Left ventricle myocardium inferior (tissue), 1 donor: ENCODE measurements at regions not wholly inside any gene's neighbourhood (a gene's known extent, or its start where the extent isn't known, plus 50 kb on each side); places are given as distances from the start of the nearest gene placed in this dataset.
"Not testable (repeated sequence)": the region's sequence is repeated elsewhere in the genome, so short reads cannot be mapped to it uniquely, and the experiment has no call there.

Experiments
- DNase-seq: peaks from one replicate; pipeline ENCODE4 v3.0.0-alpha.2; 2020
- H3K27ac ChIP-seq: fragments of 200-600 bp; replicated peaks from 2 replicates; pipeline ENCODE4 v1.8.0; 2021
- H3K27me3 ChIP-seq: fragments of 200-600 bp; 2 replicates; pipeline ENCODE4 v1.8.0; 2021; ENCODE audit warnings: low read depth
- H3K36me3 ChIP-seq: fragments of 200-600 bp; 2 replicates; pipeline ENCODE4 v1.8.0; 2021
- H3K4me1 ChIP-seq: fragments of 200-600 bp; 2 replicates; pipeline ENCODE4 v1.8.0; 2021
- H3K4me3 ChIP-seq: fragments of 200-600 bp; 2 replicates; pipeline ENCODE4 v1.8.0; 2021; ENCODE audit warnings: mild to moderate bottlenecking, moderate library complexity
- H3K9me3 ChIP-seq: fragments of 200-600 bp; replicated peaks from 2 replicates; pipeline ENCODE4 v1.8.0; 2021
- intact Hi-C: fragments of 100-400 bp; cut with micrococcal nuclease; formaldehyde crosslinking; loops from one replicate; pipeline ENCODE4 v1.11.0; 2022
- TF ChIP-seq, protein P1 (sequence below): fragments of 200-600 bp; IDR thresholded peaks from 2 replicates; pipeline ENCODE4 v1.8.0; 2021; ENCODE audit warnings: antibody characterized with exemption, mild to moderate bottlenecking, borderline replicate concordance
- donor health status: DM: no; HTN: yes; CAD: no; lungs with severe emphysema.

DNA sequence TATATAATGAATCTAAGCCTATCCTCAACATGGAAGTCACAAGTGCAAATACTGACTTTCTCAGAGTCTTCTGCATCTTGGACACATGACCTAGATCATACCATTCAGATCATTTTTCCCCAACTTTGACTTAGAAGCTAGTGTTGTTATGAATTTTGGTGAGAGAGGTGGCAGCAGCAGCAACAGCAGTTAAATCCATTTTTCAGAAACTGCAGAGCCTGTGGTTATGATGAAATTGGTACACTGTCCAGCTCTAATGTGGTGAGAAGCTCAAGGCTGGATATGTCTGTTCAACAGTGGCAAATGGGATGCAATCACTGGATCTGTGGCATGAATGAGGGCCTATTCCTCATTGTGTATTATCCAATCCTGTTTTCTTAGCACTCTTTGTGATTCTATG, 290.1 kb upstream of the SATB1 start:
- no peaks in the 10 kb centered on the region for H3K27me3 ChIP-seq
- intact Hi-C loops = no loop called here

DNA sequence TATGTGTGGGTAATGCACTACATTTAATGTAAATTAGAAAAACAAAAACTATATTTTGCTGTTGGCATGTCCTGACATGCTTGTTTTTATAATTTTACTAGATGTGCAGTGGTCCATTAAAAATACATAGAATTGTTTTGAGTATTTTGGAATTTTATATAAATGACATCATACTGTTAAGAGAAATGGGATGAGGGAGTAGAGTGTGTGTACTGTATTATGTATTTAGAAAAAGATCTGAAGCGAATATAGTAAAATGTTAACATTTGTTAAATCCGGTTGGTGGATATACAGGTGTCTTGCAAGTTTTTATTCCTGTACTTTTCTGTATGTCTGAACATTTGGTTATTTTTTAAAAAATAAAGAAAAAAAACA, 288.4 kb upstream of the SATB1 start:
- Histone ChIP-seq H3K9me3 (no peaks in the 10 kb centered on the region), H3K27ac (no peak overlapping the region), H3K4me3 (no peak overlapping the region), H3K36me3 (no peaks in the 10 kb centered on the region), H3K27me3 (no peaks in the 10 kb centered on the region), H3K4me1 (no peaks in the 10 kb centered on the region)
- TF ChIP-seq, protein P1, sequence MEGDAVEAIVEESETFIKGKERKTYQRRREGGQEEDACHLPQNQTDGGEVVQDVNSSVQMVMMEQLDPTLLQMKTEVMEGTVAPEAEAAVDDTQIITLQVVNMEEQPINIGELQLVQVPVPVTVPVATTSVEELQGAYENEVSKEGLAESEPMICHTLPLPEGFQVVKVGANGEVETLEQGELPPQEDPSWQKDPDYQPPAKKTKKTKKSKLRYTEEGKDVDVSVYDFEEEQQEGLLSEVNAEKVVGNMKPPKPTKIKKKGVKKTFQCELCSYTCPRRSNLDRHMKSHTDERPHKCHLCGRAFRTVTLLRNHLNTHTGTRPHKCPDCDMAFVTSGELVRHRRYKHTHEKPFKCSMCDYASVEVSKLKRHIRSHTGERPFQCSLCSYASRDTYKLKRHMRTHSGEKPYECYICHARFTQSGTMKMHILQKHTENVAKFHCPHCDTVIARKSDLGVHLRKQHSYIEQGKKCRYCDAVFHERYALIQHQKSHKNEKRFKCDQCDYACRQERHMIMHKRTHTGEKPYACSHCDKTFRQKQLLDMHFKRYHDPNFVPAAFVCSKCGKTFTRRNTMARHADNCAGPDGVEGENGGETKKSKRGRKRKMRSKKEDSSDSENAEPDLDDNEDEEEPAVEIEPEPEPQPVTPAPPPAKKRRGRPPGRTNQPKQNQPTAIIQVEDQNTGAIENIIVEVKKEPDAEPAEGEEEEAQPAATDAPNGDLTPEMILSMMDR = no peak
- intact Hi-C loops = no loop called here
- DNase-seq = no peak

More for the DNA sequence above, 290.1 kb upstream of the SATB1 start:
- no peaks in the 10 kb centered on the region for H3K4me1 ChIP-seq
- no peaks in the 10 kb centered on the region for H3K9me3 ChIP-seq
- H3K27ac ChIP-seq = no peak overlapping the region
- DNase-seq = no peak
- TF ChIP-seq, protein P1 = no peak
- no peak overlapping the region for H3K4me3 ChIP-seq
- H3K36me3 ChIP-seq = no peaks in the 10 kb centered on the region

DNA sequence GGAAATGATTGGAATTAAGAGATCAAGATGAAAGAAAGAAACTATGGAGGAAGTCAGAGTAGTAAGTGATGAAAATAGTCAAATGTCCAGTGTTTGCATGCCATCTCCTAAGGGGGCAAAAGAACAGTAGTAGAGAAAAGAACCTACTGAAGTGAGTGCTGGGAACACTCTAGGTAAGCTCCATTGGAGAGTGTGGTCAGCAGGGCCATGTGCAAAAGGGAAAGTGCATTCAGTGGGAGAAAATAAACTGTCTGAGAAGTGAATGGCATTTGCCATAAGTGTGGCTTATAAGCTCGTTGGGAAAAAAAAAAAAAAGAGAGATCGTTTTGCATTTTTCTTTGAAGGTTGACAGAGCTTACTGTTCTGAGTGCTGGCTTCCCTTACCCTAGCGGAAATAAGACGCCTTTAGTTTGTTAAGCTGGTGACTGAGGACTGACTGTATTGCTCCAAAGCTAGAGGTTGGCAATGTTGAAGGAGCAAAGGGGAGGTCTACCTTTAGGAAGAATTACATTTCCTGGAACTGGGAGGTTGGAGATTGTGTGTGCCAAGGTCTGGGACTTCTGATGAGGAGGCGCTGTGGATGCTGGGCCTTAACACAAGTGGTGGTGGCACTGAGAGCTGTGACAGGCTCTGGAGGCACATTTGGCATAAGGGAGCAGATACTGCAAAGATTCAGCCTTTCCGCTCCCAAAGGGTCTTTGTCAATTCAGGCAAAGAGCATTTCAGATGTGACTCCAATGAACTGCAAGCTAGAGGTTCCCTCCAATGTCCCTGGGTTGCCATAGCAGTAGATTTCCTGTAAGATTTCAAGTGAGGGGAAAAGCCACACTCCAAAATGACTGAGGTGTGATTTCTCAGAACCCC, 287.8 kb upstream of the SATB1 start:
- Histone ChIP-seq H3K36me3 (no peaks in the 10 kb centered on the region), H3K9me3 (no peaks in the 10 kb centered on the region), H3K4me1 (no peaks in the 10 kb centered on the region), H3K27ac (no peak overlapping the region), H3K4me3 (no peak overlapping the region), H3K27me3 (no peaks in the 10 kb centered on the region)
- no peak for DNase-seq
- TF ChIP-seq, protein P1 = no peak
- intact Hi-C loops = no loop called here

GRCh38 chr3:18704326-18704725, 279.2 kb upstream of the SATB1 start:
- Histone ChIP-seq H3K36me3 (no peaks in the 10 kb centered on the region), H3K4me1 (no peaks in the 10 kb centered on the region), H3K9me3 (peaks cover 43% of the 10 kb centered on the region), H3K27me3 (no peaks in the 10 kb centered on the region), H3K4me3 (no peak overlapping the region), H3K27ac (no peak overlapping the region)
- intact Hi-C loops = no loop called here
- DNase-seq = no peak
- TF ChIP-seq, protein P1 = no peak

GRCh38 chr3:18703798-18704197, 278.7 kb upstream of the SATB1 start:
- no peak overlapping the region for H3K4me3 ChIP-seq
- intact Hi-C loops = no loop called here
- H3K36me3 ChIP-seq = no peaks in the 10 kb centered on the region
- H3K27me3 ChIP-seq = no peaks in the 10 kb centered on the region
- TF ChIP-seq, protein P1 = no peak
- no peaks in the 10 kb centered on the region for H3K4me1 ChIP-seq
- H3K27ac ChIP-seq = no peak overlapping the region
- peaks cover 43% of the 10 kb centered on the region for H3K9me3 ChIP-seq
- no peak for DNase-seq

DNA sequence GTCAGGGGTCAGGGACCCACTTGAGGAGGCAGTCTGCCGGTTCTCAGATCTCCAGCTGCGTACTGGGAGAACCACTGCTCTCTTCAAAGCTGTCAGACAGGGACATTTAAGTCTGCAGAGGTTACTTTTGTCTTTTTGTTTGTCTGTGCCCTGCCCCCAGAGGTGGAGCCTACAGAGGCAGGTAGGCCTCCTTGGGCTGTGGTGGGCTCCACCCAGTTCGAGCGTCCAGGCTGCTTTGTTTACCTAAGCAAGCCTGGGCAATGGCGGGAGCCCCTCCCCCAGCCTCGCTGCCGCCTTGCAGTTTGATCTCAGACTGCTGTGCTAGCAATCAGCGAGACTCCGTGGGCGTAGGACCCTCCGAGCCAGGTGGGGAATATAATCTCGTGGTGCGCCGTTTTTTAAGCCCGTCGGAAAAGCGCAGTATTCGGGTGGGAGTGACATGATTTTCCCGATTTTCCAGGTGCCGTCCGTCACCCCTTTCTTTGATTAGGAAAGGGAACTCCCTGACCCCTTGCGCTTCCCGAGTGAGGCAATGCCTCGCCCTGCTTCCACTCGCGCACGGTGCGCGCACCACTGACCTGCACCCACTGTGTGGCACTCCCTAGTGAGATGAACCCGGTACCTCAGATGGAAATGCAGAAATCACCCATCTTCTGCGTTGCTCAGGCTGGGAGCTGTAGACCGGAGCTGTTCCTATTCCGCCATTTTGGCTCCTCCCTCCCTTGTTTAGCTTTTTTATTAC, 268.6 kb upstream of the SATB1 start:
- H3K4me3 ChIP-seq, DNase-seq, H3K4me1 ChIP-seq, H3K36me3 ChIP-seq, H3K27ac ChIP-seq, H3K9me3 ChIP-seq, intact Hi-C loops, H3K27me3 ChIP-seq: not testable (repeated sequence)
